ENCODE measurements at regions not wholly inside any gene's neighbourhood (a gene's known extent, or its start where the extent isn't known, plus 50 kb on each side); places are given as distances from the start of the nearest gene placed in this dataset.
"Not testable (repeated sequence)": the region's sequence is repeated elsewhere in the genome, so short reads cannot be mapped to it uniquely, and the experiment has no call there.

- in situ Hi-C loops (cut with HindIII; ENCODE audit: low sequenced_read_pairs): no loop called here
- H3K4me3 ChIP-seq (ENCODE audit: low read depth, low read length): no peak overlapping the region
- no peak for DNase-seq (ENCODE audit: low read depth)
- no peak for TF ChIP-seq CTCF (IDR thresholded peaks at IDR 0.05; ENCODE audit: low read depth, low read length, missing control alignments)
Observed at GRCh38 chr1:102463328-102463727, 466.6 kb upstream of the OLFM3 start.

- DNase-seq (ENCODE audit: low read depth); H3K4me3 ChIP-seq (ENCODE audit: low read depth, low read length); in situ Hi-C loops (cut with HindIII; ENCODE audit: low sequenced_read_pairs): not testable (repeated sequence)
Observed at GRCh38 chr1:102442317-102442716, 445.6 kb upstream of the OLFM3 start.

- DNase-seq (ENCODE audit: low read depth): no peak
- in situ Hi-C loops (cut with HindIII; ENCODE audit: low sequenced_read_pairs): no loop called here
- H3K4me3 ChIP-seq (ENCODE audit: low read depth, low read length): no peak overlapping the region
- no peak for TF ChIP-seq CTCF (IDR thresholded peaks at IDR 0.05; ENCODE audit: low read depth, low read length, missing control alignments)
Observed at GRCh38 chr1:102435483-102435882, 438.8 kb upstream of the OLFM3 start.

- in situ Hi-C loops (cut with HindIII; ENCODE audit: low sequenced_read_pairs): no loop called here
- DNase-seq (ENCODE audit: low read depth): no peak
- TF ChIP-seq CTCF (IDR thresholded peaks at IDR 0.05; ENCODE audit: low read depth, low read length, missing control alignments): no peak
Observed at GRCh38 chr1:102434421-102434820, 437.7 kb upstream of the OLFM3 start.

GRCh38 chr1:102431253-102431652, 434.5 kb upstream of the OLFM3 start:
- no peak overlapping the region for H3K4me3 ChIP-seq (ENCODE audit: low read depth, low read length)
- no peak for TF ChIP-seq CTCF (IDR thresholded peaks at IDR 0.05; ENCODE audit: low read depth, low read length, missing control alignments)
- in situ Hi-C loops (cut with HindIII; ENCODE audit: low sequenced_read_pairs): no loop called here
- no peak for DNase-seq (ENCODE audit: low read depth)

More at GRCh38 chr1:102434421-102434820, 437.7 kb upstream of the OLFM3 start:
- no peak overlapping the region for H3K4me3 ChIP-seq (ENCODE audit: low read depth, low read length)

GRCh38 chr1:102420034-102420433, 423.3 kb upstream of the OLFM3 start:
- in situ Hi-C loops (cut with HindIII; ENCODE audit: low sequenced_read_pairs): no loop called here
- H3K4me3 ChIP-seq (ENCODE audit: low read depth, low read length): no peak overlapping the region
- no peak for DNase-seq (ENCODE audit: low read depth)
- TF ChIP-seq CTCF (IDR thresholded peaks at IDR 0.05; ENCODE audit: low read depth, low read length, missing control alignments): no peak

Measured in astrocyte of the cerebellum (primary cell).